WTC11 (cell line): ENCODE measurements at regions not wholly inside any gene's neighbourhood (a gene's known extent, or its start where the extent isn't known, plus 50 kb on each side); places are given as distances from the start of the nearest gene placed in this dataset.

Experiments
- ATAC-seq: fragments of 200-7000 bp; cut with Tn5 transposase; 2 replicates; pipeline ENCODE4 v1.10.0; 2021; ENCODE audit warnings: mild to moderate bottlenecking, moderate library complexity
- CTCF ChIA-PET: fragments of 300-600 bp; sonication (Branson Sonifier 250); formaldehyde crosslinking; loops from one replicate; lab custom pipeline; 2021; ENCODE audit warnings: antibody characterized with exemption; lab: Charles Lee
- POLR2A ChIA-PET: fragments of 350-600 bp; sonication (Branson Sonifier 250); formaldehyde crosslinking; loops from one replicate; lab custom pipeline; 2021; ENCODE audit warnings: antibody characterized with exemption; lab: Charles Lee
- DNase-seq: peaks from one replicate; pipeline ENCODE4 v3.0.0; 2021; ENCODE audit warnings: low spot score
- H3K27ac Mint-ChIP-seq: 2 replicates; pipeline ENCODE4 v1.8.0; 2021; ENCODE audit warnings: mixed read lengths
- H3K27me3 Mint-ChIP-seq: 2 replicates; pipeline ENCODE4 v1.8.0; 2021; ENCODE audit warnings: low read depth, mild to moderate bottlenecking, moderate library complexity, mixed read lengths
- H3K36me3 Mint-ChIP-seq: 2 replicates; pipeline ENCODE4 v1.8.0; 2021; ENCODE audit warnings: mixed read lengths
- H3K4me1 Mint-ChIP-seq: 2 replicates; pipeline ENCODE4 v1.8.0; 2022; ENCODE audit warnings: mixed read lengths
- H3K4me3 Mint-ChIP-seq: 2 replicates; pipeline ENCODE4 v1.8.0; 2021; ENCODE audit warnings: mild to moderate bottlenecking, moderate library complexity, mixed read lengths
- H3K9me3 Mint-ChIP-seq: 2 replicates; pipeline ENCODE4 v1.8.0; 2021; ENCODE audit warnings: mixed read lengths
- CREB1 ChIP-seq: sonication (generic); formaldehyde crosslinking; IDR thresholded peaks from 2 replicates; pipeline ENCODE4 v1.8.0; 2023; ENCODE audit warnings: mild to moderate bottlenecking, missing genetic modification reagents
- E2F4 ChIP-seq: sonication (generic); formaldehyde crosslinking; IDR thresholded peaks from 2 replicates; pipeline ENCODE4 v1.8.1; 2022; ENCODE audit warnings: low read depth, mild to moderate bottlenecking, moderate library complexity, missing genetic modification reagents, borderline replicate concordance
- ELF4 ChIP-seq: sonication (generic); formaldehyde crosslinking; IDR thresholded peaks from 2 replicates; pipeline ENCODE4 v1.8.1; 2022; ENCODE audit warnings: low read depth, mild to moderate bottlenecking, moderate library complexity, missing genetic modification reagents
- ERG ChIP-seq: fragments of 250-450 bp; sonication (Bioruptor Pico); IDR thresholded peaks from 2 replicates; pipeline ENCODE4 v1.8.0; 2021; ENCODE audit warnings: mild to moderate bottlenecking
- JAZF1 ChIP-seq: fragments of 250-450 bp; sonication (Bioruptor Pico); IDR thresholded peaks from 2 replicates; pipeline ENCODE4 v1.9.0; 2021; ENCODE audit warnings: moderate library complexity, mild to moderate bottlenecking, inconsistent platforms
- KAT7 ChIP-seq: sonication (generic); formaldehyde crosslinking; IDR thresholded peaks from 2 replicates; pipeline ENCODE4 v1.8.1; 2023; ENCODE audit warnings: missing genetic modification reagents, mild to moderate bottlenecking, borderline replicate concordance
- MYBL2 ChIP-seq: sonication (generic); formaldehyde crosslinking; IDR thresholded peaks from 2 replicates; pipeline ENCODE4 v1.8.1; 2023; ENCODE audit warnings: mild to moderate bottlenecking, moderate library complexity, missing genetic modification reagents
- TEAD1 ChIP-seq: sonication (generic); formaldehyde crosslinking; IDR thresholded peaks from 2 replicates; pipeline ENCODE4 v1.8.0; 2022; ENCODE audit warnings: mild to moderate bottlenecking, missing genetic modification reagents
- TEAD4 ChIP-seq: sonication (generic); formaldehyde crosslinking; IDR thresholded peaks from 2 replicates; pipeline ENCODE4 v1.8.0; 2022; ENCODE audit warnings: mild to moderate bottlenecking, missing genetic modification reagents
- ZBTB21 ChIP-seq: sonication (generic); formaldehyde crosslinking; IDR thresholded peaks from 2 replicates; pipeline ENCODE4 v1.8.1; 2023; ENCODE audit warnings: mild to moderate bottlenecking, missing genetic modification reagents, borderline replicate concordance
- ZNF317 ChIP-seq: sonication (generic); formaldehyde crosslinking; IDR thresholded peaks from 2 replicates; pipeline ENCODE4 v1.8.1; 2023; ENCODE audit warnings: low read depth, mild to moderate bottlenecking, moderate library complexity, missing genetic modification reagents, borderline replicate concordance
- TF ChIP-seq, protein P1 (sequence below): sonication (generic); formaldehyde crosslinking; IDR thresholded peaks from 2 replicates; pipeline ENCODE4 v1.8.1; 2023; ENCODE audit warnings: mild to moderate bottlenecking, missing genetic modification reagents, moderate library complexity
- TF ChIP-seq, protein P2 (sequence below): sonication (generic); formaldehyde crosslinking; IDR thresholded peaks from 2 replicates; pipeline ENCODE4 v1.8.1; 2023; ENCODE audit warnings: mild to moderate bottlenecking, moderate library complexity, missing genetic modification reagents
- TF ChIP-seq, protein P3 (sequence below): sonication (generic); formaldehyde crosslinking; IDR thresholded peaks from 2 replicates; pipeline ENCODE4 v1.8.0; 2023; ENCODE audit warnings: mild to moderate bottlenecking, missing genetic modification reagents
- TF ChIP-seq, protein P4 (sequence below): sonication (generic); formaldehyde crosslinking; IDR thresholded peaks from 2 replicates; pipeline ENCODE4 v1.8.0; 2022; ENCODE audit warnings: missing genetic modification reagents
- TF ChIP-seq, protein P5 (sequence below): fragments of 250-450 bp; sonication (Bioruptor Pico); IDR thresholded peaks from 2 replicates; pipeline ENCODE4 v2.1.2; 2022; ENCODE audit warnings: mild to moderate bottlenecking, moderate library complexity
- TF ChIP-seq, protein P6 (sequence below): sonication (generic); formaldehyde crosslinking; conservative IDR thresholded peaks from 2 replicates; pipeline ENCODE4 v1.8.1; 2023; ENCODE audit warnings: mild to moderate bottlenecking, low read depth, missing genetic modification reagents, moderate library complexity

- CTCF ChIA-PET: interaction anchor here (1.3 kb wide), 1 partner anchor 52 kb away, joined by 5 read pairs; no protein-coding TSS in a partner anchor
- Mint-ChIP-seq H3K9me3 (0 out of 2 replicates have a peak, but pooled peaks cover 5% of the 10 kb centered on the region), H3K4me3 (no peak overlapping the region), H3K4me1 (peaks cover 28% of the 10 kb centered on the region), H3K27me3 (no peaks in the 10 kb centered on the region), H3K36me3 (no peaks in the 10 kb centered on the region), H3K27ac (peak overlapping the region; percentile 71)
- ATAC-seq: peak; percentile 85
- TF ChIP-seq ZBTB21 (CRISPR knock-in tag) (0 out of 2 replicates have a peak, but pooled peaks have one; percentile 60), ZNF317 (CRISPR knock-in tag) (no peak), ELF4 (no peak)
- TF ChIP-seq, protein P1, sequence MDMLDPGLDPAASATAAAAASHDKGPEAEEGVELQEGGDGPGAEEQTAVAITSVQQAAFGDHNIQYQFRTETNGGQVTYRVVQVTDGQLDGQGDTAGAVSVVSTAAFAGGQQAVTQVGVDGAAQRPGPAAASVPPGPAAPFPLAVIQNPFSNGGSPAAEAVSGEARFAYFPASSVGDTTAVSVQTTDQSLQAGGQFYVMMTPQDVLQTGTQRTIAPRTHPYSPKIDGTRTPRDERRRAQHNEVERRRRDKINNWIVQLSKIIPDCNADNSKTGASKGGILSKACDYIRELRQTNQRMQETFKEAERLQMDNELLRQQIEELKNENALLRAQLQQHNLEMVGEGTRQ (CRISPR knock-in tag): no peak
- POLR2A ChIA-PET: interaction anchor here (0.5 to 1.0 kb wide), 2 partner anchors 20 to 74 kb away, joined by 3 read pairs; no protein-coding TSS in a partner anchor
- DNase-seq: peak; percentile 43
Observed at GRCh38 chr6:118748311-118749062, 97.1 kb upstream of the CEP85L start.

- Mint-ChIP-seq H3K4me3 (no peak overlapping the region), H3K27me3 (no peaks in the 10 kb centered on the region), H3K4me1 (peaks cover 28% of the 10 kb centered on the region), H3K36me3 (no peaks in the 10 kb centered on the region), H3K27ac (no peak overlapping the region), H3K9me3 (0 out of 2 replicates have a peak, but pooled peaks cover 5% of the 10 kb centered on the region)
- ATAC-seq: no peak
- CTCF ChIA-PET: interaction anchor here (0.9 kb wide), 1 partner anchor 54 kb away, joined by 4 read pairs; no protein-coding TSS in a partner anchor
- POLR2A ChIA-PET: no interaction called here
- DNase-seq: no peak
- no peak for TF ChIP-seq E2F4
- TF ChIP-seq KAT7: no peak
- TF ChIP-seq TEAD4 (CRISPR knock-in tag): no peak
- TF ChIP-seq, protein P2, sequence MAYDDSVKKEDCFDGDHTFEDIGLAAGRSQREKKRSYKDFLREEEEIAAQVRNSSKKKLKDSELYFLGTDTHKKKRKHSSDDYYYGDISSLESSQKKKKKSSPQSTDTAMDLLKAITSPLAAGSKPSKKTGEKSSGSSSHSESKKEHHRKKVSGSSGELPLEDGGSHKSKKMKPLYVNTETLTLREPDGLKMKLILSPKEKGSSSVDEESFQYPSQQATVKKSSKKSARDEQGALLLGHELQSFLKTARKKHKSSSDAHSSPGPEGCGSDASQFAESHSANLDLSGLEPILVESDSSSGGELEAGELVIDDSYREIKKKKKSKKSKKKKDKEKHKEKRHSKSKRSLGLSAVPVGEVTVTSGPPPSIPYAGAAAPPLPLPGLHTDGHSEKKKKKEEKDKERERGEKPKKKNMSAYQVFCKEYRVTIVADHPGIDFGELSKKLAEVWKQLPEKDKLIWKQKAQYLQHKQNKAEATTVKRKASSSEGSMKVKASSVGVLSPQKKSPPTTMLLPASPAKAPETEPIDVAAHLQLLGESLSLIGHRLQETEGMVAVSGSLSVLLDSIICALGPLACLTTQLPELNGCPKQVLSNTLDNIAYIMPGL (CRISPR knock-in tag): no peak
- TF ChIP-seq TEAD1 (CRISPR knock-in tag): no peak
- no peak for TF ChIP-seq CREB1 (CRISPR knock-in tag)
- TF ChIP-seq, protein P3, sequence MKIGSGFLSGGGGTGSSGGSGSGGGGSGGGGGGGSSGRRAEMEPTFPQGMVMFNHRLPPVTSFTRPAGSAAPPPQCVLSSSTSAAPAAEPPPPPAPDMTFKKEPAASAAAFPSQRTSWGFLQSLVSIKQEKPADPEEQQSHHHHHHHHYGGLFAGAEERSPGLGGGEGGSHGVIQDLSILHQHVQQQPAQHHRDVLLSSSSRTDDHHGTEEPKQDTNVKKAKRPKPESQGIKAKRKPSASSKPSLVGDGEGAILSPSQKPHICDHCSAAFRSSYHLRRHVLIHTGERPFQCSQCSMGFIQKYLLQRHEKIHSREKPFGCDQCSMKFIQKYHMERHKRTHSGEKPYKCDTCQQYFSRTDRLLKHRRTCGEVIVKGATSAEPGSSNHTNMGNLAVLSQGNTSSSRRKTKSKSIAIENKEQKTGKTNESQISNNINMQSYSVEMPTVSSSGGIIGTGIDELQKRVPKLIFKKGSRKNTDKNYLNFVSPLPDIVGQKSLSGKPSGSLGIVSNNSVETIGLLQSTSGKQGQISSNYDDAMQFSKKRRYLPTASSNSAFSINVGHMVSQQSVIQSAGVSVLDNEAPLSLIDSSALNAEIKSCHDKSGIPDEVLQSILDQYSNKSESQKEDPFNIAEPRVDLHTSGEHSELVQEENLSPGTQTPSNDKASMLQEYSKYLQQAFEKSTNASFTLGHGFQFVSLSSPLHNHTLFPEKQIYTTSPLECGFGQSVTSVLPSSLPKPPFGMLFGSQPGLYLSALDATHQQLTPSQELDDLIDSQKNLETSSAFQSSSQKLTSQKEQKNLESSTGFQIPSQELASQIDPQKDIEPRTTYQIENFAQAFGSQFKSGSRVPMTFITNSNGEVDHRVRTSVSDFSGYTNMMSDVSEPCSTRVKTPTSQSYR (CRISPR knock-in tag): no peak
- TF ChIP-seq JAZF1 (CRISPR knock-in tag): no peak
- TF ChIP-seq ERG: no peak
- no peak for TF ChIP-seq MYBL2 (CRISPR knock-in tag)
- TF ChIP-seq, protein P4, sequence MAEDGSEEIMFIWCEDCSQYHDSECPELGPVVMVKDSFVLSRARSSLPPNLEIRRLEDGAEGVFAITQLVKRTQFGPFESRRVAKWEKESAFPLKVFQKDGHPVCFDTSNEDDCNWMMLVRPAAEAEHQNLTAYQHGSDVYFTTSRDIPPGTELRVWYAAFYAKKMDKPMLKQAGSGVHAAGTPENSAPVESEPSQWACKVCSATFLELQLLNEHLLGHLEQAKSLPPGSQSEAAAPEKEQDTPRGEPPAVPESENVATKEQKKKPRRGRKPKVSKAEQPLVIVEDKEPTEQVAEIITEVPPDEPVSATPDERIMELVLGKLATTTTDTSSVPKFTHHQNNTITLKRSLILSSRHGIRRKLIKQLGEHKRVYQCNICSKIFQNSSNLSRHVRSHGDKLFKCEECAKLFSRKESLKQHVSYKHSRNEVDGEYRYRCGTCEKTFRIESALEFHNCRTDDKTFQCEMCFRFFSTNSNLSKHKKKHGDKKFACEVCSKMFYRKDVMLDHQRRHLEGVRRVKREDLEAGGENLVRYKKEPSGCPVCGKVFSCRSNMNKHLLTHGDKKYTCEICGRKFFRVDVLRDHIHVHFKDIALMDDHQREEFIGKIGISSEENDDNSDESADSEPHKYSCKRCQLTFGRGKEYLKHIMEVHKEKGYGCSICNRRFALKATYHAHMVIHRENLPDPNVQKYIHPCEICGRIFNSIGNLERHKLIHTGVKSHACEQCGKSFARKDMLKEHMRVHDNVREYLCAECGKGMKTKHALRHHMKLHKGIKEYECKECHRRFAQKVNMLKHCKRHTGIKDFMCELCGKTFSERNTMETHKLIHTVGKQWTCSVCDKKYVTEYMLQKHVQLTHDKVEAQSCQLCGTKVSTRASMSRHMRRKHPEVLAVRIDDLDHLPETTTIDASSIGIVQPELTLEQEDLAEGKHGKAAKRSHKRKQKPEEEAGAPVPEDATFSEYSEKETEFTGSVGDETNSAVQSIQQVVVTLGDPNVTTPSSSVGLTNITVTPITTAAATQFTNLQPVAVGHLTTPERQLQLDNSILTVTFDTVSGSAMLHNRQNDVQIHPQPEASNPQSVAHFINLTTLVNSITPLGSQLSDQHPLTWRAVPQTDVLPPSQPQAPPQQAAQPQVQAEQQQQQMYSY (CRISPR knock-in tag): no peak
- TF ChIP-seq, protein P5, sequence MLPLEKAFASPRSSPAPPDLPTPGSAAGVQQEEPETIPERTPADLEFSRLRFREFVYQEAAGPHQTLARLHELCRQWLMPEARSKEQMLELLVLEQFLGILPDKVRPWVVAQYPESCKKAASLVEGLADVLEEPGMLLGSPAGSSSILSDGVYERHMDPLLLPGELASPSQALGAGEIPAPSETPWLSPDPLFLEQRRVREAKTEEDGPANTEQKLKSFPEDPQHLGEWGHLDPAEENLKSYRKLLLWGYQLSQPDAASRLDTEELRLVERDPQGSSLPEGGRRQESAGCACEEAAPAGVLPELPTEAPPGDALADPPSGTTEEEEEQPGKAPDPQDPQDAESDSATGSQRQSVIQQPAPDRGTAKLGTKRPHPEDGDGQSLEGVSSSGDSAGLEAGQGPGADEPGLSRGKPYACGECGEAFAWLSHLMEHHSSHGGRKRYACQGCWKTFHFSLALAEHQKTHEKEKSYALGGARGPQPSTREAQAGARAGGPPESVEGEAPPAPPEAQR (CRISPR knock-in tag): no peak
- TF ChIP-seq, protein P6, sequence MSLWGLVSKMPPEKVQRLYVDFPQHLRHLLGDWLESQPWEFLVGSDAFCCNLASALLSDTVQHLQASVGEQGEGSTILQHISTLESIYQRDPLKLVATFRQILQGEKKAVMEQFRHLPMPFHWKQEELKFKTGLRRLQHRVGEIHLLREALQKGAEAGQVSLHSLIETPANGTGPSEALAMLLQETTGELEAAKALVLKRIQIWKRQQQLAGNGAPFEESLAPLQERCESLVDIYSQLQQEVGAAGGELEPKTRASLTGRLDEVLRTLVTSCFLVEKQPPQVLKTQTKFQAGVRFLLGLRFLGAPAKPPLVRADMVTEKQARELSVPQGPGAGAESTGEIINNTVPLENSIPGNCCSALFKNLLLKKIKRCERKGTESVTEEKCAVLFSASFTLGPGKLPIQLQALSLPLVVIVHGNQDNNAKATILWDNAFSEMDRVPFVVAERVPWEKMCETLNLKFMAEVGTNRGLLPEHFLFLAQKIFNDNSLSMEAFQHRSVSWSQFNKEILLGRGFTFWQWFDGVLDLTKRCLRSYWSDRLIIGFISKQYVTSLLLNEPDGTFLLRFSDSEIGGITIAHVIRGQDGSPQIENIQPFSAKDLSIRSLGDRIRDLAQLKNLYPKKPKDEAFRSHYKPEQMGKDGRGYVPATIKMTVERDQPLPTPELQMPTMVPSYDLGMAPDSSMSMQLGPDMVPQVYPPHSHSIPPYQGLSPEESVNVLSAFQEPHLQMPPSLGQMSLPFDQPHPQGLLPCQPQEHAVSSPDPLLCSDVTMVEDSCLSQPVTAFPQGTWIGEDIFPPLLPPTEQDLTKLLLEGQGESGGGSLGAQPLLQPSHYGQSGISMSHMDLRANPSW (CRISPR knock-in tag): no peak
Observed at GRCh38 chr6:118746825-118747174, 95.4 kb upstream of the CEP85L start.
